GM19023 (cell line): ENCODE measurements at regions not wholly inside any gene's neighbourhood (a gene's known extent, or its start where the extent isn't known, plus 50 kb on each side); places are given as distances from the start of the nearest gene placed in this dataset.
"Not testable (repeated sequence)": the region's sequence is repeated elsewhere in the genome, so short reads cannot be mapped to it uniquely, and the experiment has no call there.

Experiments used
- ATAC-seq: cut with Tn5 transposase; IDR thresholded peaks from one replicate; pipeline ENCODE4 v1.9.1; 2021; ENCODE audit warnings: mild to moderate bottlenecking, moderate library complexity; ENCODE audit not compliant: unreplicated experiment

GRCh38 chr15:62495670-62496614 is 330.9 kb upstream of the C2CD4B start:
- ATAC-seq: no peak

GRCh38 chr15:62497356-62497755 is 332.3 kb upstream of the C2CD4B start:
- no peak for ATAC-seq

DNA sequence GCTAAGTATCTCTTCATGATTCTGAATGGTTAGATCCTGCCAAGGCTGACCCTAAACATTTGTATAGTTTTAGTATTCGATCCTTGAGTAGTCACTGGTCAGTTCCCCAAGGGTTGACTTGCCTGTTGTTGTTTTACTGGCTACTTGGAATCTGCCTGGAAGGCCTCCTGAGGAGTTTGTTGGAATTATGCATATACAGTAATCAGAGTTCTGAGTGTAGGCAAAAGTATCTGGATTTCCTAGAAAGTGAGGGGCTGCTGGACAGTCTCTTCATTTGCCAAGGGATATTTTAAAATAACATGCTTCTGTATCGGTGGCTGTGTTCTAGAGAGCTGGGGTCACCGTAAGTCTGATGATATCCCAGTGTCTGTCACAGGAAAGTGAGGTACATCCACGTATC is 333.2 kb upstream of the C2CD4B start:
- no peak for ATAC-seq

DNA sequence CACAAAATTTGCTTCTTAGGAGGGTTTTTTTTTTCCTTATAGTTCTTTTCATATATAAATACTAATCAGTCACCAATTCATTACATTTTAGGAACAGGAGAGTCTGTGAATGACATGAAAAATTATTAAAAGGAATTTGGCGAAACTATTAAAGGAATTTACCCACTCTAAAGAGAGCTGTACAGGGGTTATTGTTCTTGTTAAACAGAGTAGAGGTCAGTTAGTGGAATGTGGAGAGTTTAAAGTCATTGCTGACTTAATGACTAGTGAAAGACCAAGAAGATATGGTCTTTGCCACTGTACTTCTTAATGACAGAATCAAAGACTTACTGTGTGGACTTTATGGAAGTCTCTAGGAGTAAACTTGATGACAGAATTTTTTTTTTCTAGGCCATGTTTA is 333.6 kb upstream of the C2CD4B start:
- ATAC-seq: no peak

DNA sequence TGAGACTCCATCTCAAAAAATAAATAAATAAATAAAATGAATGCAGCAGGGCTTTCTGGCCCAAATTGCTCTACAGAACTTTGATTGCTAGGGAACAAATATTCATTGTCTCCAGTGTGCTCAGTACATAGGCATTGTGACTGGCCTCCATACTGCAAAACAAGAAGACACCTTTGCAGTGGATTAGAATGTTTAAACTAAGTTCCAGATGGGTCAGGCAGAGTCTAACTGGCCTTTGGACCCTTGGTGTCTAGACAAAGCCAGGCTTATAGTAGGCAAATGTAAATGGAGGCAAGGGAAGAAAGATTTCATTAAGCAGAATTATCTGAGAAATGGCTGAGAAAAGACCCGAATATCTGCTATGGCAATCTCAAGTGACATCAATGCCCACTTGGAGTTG is 335.2 kb upstream of the C2CD4B start:
- ATAC-seq: no peak

DNA sequence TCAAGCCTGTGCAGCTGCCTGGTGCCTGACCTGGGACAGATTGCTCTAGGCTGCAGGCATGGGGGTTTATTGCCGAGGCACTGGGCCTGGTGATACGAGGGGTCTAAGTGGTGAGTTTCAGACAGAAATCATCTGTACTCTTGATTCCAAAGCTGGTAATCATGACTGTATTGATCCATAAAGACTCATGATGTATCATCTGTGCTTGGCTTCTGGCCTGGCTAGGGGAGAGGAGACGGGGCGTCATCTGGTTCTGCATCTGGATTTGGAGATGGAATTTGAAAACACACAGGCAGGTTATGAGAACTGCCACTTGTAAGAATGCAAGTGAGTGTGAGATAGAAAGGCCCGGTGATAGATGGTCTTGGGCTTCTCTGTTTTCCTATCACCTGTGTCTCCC is 337.4 kb upstream of the C2CD4B start:
- ATAC-seq: no peak

DNA sequence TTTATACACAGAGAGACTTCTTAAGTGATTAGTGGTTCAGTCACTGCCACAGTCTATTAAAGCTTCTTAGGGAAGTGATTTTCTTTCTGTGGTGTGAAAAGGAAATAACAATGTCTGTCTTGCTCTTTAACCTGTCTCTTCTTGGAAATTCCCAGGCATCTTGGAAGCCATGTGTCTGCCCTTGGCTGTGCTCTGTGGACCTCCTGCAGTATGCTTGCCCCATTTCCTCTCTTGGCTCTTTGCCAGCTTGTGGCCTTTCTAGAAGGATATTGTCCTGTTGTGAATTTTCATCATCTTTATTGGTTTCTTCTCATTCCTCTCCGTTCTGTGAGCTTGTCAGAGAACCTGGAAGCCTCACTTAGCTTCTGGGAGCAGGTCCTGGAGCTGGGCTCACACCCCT is 338.4 kb upstream of the C2CD4B start:
- ATAC-seq: no peak

DNA sequence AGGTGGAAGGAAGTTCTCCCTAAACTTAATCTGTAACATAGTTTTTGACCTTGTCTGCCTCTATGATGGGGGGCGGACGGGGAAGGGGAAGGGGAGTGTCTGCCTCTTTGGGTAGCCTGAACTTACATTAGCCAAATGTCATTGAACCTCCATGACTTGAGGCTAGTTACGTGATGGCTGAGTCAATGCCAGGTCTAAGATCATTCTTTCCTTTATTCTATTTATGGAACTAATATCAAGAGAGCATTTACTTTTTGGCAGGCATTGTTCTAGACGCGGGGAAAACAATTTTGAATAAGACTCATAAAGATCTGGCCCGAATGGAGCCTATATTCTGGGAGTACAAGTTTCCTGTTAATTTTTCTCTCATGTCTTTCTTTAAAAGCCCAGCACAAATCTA is 340.7 kb upstream of the C2CD4B start:
- ATAC-seq: no peak

DNA sequence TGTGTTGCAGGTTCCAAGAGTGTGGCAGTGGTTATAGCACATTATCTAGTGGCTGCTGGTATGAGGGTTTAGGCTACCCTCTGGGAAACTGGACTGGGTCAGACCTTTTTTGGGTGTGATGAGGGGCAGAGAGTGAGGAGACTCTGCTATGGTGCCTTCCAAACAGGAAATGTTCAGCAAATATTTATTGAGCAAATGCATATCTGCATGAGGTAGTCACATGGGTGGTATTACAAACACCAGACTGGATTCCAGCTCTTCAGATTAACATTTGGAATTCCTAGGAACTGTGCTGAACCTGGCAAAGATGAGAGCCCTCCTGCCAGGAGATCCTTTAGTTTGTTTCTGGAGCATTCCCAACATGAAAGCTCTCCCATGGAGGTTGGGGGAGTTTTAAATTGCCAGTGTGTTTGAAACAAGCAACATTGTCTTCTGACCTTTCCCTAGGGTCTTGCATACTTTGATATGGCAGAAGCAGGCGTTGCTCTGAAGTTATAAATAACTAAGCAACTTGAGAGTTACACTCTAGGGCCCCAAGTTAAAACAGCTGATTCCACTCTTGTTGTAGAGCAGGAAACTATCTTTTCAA is 341.2 kb upstream of the C2CD4B start:
- ATAC-seq: no peak

DNA sequence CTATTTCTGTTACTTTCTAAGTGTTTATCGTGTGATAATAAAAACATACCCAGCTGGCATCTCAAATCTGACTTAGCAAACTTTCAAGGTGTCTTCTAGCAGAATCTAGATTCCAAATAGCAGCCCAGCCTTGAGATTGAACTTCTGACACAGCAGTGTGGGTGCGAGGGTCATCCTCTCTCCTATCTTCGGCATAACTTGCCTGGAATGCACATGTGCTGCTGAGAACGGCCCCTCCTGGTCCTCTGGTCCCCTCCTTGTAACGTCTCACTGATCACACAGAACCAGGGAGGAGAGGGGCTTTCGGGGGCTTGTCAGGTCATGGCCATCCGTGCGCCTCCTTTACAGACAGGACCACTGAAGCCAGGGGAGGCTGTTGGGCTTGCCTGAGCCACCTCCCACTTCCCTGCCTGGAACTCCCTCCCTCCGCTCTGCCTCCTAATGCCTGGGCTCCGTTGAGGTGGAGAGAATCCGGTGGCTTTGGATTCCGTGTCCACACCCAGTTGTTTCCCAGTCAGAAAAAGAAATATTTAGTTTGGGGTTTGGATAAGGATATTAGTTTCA is 344.4 kb upstream of the C2CD4B start:
- no peak for ATAC-seq

GRCh38 chr15:62510791-62511190 is 345.7 kb upstream of the C2CD4B start:
- ATAC-seq: no peak

GRCh38 chr15:62512904-62513303 is 347.8 kb upstream of the C2CD4B start:
- no peak for ATAC-seq

DNA sequence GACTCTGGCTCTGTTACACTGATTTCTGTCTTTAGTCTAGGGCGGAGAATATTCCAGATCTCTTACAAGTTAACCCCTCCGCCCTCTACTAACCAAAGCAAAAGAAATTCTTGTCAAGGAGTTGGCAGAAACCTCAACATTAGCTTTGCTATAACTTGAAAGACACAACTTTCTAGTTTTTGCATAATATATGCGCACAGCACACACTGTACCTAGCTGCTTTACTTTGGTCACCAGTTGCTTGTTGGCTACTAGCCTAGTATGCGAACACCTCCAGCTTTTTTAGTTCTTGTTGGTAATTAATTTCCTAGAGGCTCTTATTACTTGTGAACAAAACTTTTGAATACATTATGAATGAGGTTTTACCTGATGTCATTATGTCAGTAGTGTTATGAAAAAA is 348.8 kb upstream of the C2CD4B start:
- no peak for ATAC-seq

- no peak for ATAC-seq
Measured at GRCh38 chr15:62515696-62516395, 350.8 kb upstream of the C2CD4B start.

- no peak for ATAC-seq
Measured at GRCh38 chr15:62517541-62517940, 352.5 kb upstream of the C2CD4B start.

DNA sequence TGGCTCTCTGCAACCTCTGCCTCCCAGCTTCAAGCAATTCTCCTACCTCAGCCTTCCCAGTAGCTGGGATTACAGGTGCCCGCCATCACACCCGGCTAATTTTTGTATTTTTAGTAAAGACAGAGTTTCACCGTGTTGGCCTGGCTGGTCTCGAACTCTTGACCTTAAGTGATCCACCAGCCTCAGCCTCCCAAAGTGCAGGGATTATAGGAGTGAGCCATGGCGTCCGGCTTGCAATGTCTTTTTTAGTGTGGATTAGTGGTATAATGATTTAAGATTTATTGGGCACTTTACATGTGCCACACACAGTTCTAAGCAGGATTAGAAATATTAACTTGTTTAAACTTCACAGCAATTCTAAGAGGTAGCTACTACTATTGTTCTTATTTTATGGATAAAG is 353.6 kb upstream of the C2CD4B start:
- not testable (repeated sequence) for ATAC-seq

DNA sequence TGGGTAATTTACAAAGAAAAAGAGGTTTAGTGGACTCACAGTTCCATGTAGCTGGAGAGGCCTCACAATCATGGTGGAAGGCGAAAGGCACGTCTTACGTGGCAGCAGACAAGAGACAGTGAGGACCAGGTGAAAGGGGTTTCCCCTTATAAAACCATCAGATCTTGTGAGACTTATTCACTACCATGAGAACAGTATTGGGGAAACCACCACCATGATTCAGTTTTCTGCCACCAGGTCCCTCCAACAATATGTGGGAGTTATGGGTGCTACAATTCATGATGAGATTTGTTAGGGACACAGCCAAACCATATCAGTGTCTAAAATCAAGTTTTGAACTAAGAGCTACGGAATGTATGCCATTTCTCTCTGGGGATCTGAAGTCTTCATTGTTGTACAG is 354.8 kb upstream of the C2CD4B start:
- no peak for ATAC-seq

DNA sequence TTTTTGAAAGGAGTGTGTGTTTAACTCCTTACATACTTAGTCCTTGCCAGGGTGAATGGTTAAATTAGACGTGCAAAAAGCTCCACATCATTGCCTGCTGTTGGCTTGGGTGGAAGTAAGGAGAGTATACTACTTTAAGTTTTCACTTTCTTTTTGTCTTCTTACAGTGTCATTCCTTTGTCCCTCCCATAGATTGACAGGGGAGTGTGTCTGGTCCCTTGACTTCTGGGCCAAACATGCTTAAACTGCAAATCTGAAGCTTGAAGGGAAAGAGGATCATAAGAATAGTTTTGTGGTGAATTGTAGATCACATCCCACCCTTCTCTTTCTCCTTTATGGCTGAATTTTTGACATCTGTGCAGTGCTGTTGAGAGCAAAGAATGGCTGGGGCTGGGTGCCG is 355.8 kb upstream of the C2CD4B start:
- ATAC-seq: no peak

DNA sequence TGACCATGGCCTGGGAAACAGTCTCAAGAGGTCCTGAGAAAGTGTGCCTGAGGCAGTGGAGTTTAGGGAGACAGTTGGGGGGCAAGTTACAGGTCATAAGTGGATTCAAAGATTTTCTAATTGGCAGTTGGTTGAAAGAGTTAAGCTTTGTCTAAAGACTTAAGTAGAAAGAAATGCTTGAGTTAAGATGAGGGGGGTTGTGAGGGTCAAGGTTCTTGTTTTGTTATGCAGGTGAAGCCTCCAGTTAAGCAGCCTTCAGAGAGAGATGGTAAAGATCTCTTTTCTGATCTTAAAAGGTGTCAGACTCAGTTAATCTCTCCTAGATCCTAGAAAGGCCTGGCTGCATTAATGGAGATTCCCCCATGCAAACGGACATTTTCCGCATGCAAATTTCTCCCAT is 356.3 kb upstream of the C2CD4B start:
- no peak for ATAC-seq

- no peak for ATAC-seq
Measured at GRCh38 chr15:62524848-62525247, 359.8 kb upstream of the C2CD4B start.

DNA sequence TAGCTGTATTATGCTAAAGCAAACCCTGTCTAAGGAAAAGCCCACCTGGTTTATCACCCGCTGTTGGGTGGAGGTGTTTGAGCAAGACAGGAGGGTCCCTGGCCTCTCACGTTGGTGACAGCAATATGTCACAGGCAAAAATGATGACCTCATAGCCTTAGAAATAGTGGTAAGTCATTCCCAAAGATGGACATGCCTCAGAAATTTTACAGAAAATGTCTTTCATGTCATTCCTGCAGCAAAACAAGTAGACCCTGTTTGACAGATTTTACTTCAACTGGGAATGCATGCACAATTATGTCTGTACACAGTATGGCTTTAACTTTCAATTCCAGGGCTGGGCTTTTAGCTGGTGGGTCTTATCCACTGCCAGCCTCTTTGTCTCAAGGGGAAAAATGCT is 362.3 kb upstream of the C2CD4B start:
- no peak for ATAC-seq

DNA sequence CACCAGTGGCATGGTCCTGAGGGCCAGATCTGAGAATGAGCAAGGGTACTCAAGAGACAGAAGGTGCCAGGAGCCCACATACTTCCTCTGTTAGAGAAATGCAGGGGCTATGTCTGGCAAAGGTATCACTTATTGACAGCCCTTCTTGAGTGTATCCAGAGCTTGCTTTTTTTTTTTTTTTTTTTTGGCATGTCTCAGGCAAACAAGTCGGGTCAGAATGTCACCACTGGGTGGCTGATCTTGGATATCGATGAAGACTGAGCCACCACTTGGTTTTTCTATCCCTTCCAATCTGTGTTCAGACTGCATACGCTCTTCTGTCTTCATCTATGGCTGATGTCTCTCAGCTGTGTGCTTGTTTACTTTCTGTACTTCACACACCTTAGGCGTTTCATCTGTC is 363.4 kb upstream of the C2CD4B start:
- ATAC-seq: no peak
